Right lung (tissue), 2 donors: ENCODE measurements at regions not wholly inside any gene's neighbourhood (a gene's known extent, or its start where the extent isn't known, plus 50 kb on each side); places are given as distances from the start of the nearest gene placed in this dataset.

Experiments used
- DNase-seq, 2 donors: peaks; one replicate each; pipeline ENCODE4 v3.0.0-alpha.2; 2013

DNA sequence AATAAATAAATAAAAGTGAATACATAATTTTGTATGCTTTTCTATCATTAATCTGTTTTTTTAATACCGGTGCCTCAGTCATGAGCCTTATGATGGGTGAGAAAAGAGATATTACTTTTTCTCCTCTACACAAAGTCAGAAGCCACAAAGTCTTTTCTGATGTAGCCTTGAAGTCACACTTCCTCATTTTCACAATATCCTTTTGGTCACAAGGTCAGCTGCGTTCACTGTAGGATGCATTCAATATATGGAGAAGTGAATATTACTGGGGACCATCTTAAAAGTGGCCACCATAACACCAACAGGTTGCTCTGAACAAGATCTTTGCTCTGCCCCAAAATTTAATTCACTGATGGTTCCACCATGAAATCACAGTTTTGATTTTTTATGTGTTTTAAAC lies 83.3 kb upstream of the TNR start:
- DNase-seq: no peak

DNA sequence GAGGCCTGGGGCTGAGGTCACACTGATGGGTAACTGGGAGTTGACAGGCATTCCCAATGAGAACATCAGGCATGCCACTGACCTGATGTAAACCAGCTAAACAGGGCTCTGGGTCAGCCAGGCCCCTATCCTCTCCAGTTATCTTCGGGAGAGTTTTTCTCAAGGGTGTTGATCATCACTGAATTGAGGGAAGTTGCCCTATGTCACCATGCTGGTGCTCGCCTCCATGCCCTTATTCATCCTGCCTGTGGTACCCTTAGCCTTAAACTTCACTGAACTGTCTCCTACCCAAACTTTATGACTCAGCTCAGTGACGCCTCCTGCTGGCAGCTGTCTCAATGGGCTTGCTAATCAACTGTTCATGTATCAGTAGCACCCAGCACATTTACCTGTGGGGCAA lies 80.7 kb upstream of the TNR start:
- no peak for DNase-seq

DNA sequence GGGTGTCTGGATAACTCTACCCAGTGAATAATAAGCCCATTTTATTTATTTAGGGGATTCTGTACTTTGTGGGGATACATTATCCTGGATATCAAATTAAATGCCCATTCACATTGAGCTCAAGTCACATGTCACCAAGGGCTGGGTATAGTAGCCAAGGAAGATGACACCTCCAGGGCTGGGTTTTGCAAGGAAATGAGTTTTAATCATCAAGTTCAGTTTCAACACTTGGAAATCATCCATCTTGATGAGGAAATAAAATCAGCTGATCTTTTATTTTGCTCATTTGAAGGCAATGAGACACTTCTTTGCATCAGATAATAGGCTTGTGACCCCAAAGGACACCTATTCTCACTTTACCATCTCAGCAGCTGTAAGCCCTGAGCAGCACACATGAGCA lies 80.0 kb upstream of the TNR start:
- no peak for DNase-seq

DNA sequence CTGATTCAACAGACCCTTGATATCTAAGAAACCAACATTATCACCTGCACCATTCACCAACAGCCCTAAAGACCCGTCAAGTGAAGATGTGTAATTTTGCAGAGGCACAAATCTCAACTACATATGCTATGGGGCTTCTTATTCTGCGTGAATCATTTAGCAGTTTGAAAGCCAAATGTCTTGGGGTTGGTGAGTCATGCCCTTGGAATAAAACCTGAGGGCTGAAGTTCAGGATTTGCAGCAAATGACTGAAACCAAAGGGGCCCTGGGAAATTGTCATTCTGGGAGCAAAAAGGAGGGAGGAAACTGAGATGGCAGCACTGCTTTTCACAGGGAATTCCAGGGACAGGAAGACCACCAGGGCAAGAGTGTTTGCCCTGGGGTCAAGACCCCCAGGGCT lies 79.2 kb upstream of the TNR start:
- DNase-seq: no peak

DNA sequence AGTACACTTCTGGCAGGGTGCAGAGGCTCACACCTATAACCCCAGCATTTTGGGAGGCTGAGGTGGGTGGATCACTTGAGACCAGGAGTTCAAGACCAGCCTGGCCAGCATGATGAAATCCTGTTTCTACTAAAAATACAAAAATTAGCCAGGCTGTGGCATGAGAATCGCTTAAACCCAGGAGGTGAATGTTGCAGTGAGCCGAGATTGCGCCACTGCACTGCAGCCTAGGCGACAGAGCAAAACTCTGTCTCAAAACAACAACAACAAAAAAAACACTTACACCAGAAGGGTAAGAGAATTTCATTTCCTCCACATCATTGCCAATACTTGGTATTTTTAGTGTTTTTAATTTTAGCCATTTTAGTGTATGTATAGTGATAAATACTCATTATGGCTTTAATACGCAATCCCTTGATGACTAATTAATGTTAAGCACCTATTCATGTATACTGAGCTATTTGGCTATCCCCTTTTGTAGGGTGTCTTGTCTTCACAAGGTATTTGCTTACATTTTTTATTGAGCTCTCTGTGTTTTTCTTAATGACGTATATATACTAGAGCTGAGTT lies 77.1 kb upstream of the TNR start:
- no peak for DNase-seq

DNA sequence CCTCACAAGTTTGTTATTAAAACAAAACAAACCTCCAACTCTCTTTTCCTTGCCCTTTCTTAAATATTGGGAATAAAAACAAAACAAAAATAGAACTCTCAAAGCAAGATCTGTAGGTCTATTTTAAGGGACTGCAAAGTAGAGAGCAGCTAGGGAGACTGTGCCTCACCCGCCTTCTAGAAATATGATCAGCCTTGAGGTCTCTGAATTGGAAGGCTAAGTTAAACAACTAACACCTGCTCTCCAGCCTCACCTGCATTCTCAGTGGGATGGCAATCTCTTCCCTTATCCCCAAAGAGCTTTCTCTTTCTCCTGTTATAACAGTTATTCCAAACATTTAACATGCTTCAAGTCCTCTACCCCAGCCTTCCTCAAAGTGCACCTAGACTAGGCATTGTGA lies 75.5 kb upstream of the TNR start:
- DNase-seq: no peak

DNA sequence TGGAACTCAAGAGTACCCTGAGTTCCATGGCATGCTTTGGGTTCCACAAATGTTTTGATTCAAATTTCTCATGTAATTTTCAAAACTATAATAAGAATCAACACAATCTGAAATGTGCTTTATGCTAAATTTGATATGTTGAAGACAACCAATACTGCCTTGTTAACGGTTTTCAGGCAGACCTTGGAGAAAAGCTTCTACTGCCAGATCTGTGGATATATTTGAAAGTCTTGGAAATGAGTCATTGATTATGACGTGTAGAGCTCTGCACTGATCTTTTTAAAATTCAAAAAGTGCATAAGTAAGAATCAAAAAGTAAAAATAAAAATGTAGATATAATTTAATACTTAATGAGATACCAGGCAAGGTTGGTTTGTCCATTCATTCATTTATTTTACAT lies 74.0 kb upstream of the TNR start:
- no peak for DNase-seq

DNA sequence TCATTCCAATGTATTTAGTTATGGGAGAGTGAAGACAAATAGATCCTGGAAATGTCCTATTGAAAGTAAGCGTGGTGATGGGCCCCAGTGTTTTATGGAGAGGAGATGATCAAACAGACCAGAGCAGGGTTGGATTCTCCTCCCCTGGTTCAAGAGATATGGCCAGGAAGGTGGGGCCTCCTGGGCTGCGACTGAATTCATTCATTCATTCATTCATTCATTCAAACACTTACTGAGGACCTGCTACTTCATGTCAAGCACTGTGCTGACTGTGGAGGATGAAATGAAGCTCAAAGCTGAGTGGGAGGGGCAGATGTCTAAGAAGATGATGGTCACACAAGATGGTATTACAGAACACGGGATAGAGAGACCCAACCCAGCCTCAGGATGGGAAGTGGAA lies 71.5 kb upstream of the TNR start:
- DNase-seq: no peak

DNA sequence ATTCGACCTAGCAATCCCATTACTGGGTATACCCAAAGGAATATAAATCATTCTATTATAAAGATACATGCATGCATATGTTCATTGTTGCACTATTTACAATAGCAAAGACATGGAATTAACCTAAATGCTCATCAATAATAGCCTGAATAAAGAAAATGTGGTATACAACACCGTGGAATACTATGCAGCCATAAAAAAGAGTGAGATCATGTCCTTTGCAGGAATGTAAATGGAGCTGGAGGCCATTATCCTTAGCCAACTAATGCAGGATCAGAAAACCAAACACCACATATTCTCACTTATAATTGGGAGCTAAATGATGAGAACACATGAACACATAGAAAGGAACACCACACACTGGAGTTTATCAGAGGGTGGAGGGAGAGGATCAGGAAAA lies 69.5 kb upstream of the TNR start:
- no peak for DNase-seq

DNA sequence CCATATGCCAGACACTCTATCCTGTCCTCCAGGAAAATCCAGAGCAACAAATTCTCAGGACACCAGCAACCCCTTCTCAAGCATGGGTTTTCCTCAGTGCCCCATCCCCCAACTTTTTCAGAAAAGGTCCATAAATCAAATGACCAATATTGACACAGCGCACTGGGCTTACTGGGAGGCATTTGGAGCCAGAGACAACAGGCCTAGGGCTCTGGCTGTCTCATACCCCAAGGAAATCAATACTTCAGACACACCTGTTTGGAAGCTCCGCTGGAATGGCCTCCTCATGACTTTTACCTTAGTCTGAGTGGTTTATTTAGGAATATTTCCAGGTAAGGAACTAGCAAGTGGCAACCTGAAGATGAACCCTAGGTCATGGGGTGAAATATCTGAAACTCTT lies 66.9 kb upstream of the TNR start:
- no peak for DNase-seq

DNA sequence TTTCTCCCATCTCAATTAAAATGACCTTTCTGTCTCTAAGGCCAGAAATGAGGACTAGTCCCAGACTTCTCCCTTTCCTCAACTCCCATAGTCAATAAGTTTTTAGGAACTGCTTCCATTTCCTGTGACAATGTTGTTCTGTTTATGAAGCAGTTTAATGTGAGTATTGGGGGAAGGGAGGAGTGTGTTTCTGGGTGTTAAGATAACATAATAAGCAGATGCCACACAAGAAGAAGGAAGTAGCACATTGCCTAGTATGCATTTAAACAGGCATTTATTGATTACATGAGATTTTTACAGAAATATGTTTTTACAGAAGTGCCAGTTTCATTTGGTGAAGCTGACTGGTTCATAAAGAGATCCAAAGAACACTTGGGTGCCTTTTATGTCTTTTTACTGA lies 65.6 kb upstream of the TNR start:
- DNase-seq: no peak

DNA sequence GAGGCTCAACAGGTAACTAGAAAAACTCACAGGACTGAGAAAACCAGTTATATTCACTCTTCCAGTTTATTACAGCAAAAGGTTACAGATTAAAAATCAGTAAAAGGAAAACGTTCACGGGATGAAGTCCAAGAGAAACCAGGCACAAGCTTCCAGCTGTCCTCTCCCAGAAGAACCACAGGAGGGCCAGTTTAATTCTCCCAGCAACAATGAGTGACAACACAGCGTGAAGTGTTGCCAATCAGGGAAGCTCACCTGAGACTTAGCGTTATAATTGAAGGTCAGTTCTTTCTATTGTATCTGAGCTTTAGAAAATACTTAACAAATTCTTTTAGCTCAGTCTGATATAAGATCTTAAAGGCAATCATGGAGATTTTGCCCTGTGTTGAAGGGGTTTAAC lies 65.2 kb upstream of the TNR start:
- no peak for DNase-seq

DNA sequence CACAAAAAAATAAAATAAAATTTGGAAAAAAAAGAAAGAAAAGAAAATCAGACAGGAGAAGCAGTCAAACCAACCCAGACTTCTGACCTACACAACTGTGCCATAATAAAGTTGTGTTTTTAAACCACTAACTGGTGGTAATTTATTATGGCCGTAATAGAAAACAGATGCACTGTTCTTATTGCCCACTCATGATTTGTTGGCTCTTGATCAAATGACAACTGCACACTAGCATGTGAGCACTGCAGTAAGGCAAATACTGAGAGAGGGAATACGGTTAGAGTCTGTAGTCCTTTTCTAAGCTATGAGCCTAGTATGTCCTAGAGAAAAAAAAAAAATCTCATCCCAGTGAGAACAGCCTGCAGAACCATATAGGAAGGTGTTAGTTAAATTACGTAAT lies 61.2 kb upstream of the TNR start:
- DNase-seq: no peak

DNA sequence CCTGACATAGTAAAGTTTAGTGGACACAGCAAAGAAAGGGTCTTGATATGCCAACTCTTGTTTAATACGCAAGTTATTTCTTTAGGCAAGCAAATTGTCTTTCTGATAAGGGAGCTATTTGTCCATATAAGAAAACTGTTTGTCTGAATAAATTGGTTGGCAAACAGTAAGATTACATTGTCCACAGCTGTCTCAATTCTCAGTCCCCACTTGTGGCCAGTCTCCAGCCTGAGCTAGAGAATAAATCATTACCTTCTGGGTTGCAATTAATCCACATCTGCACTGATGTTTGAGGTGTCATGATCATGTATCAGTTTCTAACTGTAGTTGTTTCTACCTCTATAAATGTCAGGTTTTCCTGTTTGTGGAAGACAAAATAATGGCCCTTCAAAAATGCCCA lies 60.0 kb upstream of the TNR start:
- no peak for DNase-seq

DNA sequence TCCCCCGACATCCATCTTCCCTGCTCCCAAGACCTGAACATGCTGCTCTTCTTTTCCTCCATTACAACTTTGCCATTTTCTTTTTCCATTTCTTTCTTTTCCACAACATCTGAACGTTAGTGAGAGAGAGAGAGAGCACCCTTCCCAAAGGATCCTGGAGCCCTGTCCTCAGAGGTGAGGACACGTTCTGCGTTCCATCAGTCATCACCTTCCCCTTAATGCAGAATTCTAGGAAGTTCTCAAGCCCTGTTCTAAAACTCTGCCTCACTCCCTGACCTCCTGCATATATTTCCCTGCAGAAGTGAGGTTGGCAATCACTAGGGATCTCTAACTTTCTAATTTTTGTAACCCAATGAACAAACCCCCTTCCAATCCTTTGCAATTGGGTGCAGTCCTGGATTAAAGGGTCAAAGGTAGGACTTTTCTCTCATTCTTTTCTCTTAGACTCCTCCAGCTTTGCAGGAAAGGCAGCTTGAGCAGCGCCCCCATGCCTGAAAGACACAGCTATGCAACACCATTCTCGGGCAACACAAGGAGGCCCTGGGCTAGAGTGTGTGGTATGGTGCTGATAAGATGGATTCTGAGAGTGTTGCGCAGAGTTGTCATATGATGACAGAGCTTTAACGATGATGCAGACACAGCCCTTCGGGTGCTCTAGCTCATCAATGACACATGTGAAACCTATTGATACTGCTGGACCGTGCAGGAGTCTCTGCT lies 59.2 kb upstream of the TNR start:
- DNase-seq: no peak

DNA sequence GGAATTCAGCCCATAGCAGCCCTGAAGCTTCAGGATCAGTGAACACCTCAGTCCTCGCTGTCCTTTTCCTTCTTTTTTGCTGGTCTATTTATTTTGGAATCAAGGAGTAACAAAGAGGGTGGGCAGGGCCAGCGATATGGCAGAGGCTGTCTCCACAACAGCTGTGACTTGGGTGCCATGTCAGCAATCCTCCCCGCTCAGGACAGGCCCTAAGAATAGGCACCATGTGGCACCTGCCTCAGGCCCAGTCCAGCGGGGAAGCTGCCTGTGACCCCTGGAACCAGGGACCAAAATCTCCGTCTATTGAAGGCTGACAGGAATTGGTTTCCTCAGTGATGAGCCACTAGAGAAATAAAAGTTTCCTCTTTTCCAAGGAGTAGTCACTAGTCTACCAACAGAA lies 58.6 kb upstream of the TNR start:
- DNase-seq: no peak

DNA sequence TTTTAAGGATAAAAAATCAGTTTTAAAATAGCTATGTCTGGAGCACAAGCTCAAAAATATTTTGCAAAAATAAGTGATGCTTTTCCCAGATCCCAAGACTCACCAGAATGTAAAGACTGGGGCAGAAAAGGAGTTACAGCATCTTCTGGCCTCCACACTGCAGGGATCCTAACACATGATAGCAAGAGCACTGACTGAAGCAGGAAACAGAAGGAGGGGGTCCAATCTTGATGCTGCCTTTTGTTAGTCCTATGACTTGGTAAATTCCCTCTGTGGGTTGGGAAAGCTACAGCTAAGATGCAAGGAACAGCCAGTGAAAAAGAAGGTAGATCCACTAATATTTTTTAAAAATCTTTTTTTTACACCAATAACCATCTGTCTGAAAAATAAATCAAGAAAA lies 54.2 kb upstream of the TNR start:
- DNase-seq: no peak

DNA sequence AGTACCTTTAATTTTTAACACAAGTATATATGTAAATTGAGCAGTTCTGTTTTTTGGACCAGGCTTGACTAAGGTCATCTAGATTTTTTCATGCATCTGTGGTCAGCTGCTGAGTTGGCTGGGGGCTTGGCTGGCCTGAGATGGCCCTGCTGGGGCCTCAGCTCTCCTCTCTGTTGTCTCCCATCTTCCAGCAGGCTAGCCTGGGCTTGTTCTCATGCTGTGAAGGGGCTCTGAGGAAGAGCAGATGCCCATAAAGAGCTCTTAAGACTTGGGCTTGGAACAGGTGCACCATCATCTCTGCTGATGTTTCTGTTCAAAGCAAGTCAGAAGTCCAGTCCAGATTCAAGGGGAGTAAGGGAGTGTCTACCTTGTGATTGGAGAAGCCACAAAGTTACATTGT lies 51.2 kb upstream of the TNR start:
- no peak for DNase-seq

DNA sequence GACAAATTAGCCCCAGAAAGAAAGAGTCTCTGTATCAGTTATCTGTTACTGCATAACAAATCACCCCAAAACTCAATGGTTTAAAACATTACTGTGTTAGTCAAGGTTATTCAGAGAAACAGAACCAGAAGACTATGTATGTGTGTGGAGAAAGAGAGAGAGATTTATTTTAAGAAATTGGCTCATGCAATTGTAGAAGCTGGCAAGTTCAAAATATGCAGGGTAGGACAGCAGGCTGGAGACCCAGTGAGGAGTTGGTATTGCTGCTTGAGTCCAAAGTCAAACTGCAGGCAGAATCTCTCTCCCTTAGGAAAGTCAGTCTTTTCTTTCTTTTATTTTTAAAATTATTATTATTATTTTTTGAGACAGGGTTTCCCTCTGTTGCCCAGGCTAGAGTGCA lies 50.2 kb upstream of the TNR start:
- DNase-seq: no peak
